DOHH2 (cell line): ENCODE measurements at regions not wholly inside any gene's neighbourhood (a gene's known extent, or its start where the extent isn't known, plus 50 kb on each side); places are given as distances from the start of the nearest gene placed in this dataset.

Source experiments
- H3F3A ChIP-seq: fragments of 200-600 bp; sonication (generic), shearing (Covaris generic); 2 replicates; pipeline ENCODE4 v1.6.0; 2016; ENCODE audit warnings: antibody characterized with exemption, mild to moderate bottlenecking; ENCODE audit not compliant: control insufficient read depth, insufficient read depth
- H3K27ac ChIP-seq: fragments of 200-600 bp; sonication (generic); 2 replicates; pipeline ENCODE4 v1.5.1; 2014; ENCODE audit warnings: low read depth, mild to moderate bottlenecking, low read length, moderate library complexity
- H3K27me3 ChIP-seq: fragments of 200-600 bp; sonication (generic); 2 replicates; pipeline ENCODE4 v1.6.1; 2014; ENCODE audit warnings: mild to moderate bottlenecking, low read length, mixed read lengths; ENCODE audit not compliant: control insufficient read depth
- H3K36me3 ChIP-seq: fragments of 200-600 bp; sonication (generic); 2 replicates; pipeline ENCODE4 v1.6.1; 2014; ENCODE audit warnings: mild to moderate bottlenecking, low read length, moderate library complexity, mixed read lengths; ENCODE audit not compliant: control insufficient read depth
- H3K4me1 ChIP-seq: fragments of 200-600 bp; sonication (generic); 2 replicates; pipeline ENCODE4 v1.6.1; 2014; ENCODE audit warnings: mild to moderate bottlenecking, low read length, mixed read lengths; ENCODE audit not compliant: control insufficient read depth
- H3K4me2 ChIP-seq: fragments of 200-600 bp; sonication (generic); 2 replicates; pipeline ENCODE4 v1.6.0; 2014; ENCODE audit warnings: mild to moderate bottlenecking, low read length, moderate library complexity
- H3K4me3 ChIP-seq: fragments of 200-600 bp; sonication (generic); 2 replicates; pipeline ENCODE4 v1.5.1; 2014; ENCODE audit warnings: mild to moderate bottlenecking, low read length, mixed read lengths
- H3K79me2 ChIP-seq: fragments of 200-600 bp; sonication (generic); 2 replicates; pipeline ENCODE4 v1.6.1; 2014; ENCODE audit warnings: mild to moderate bottlenecking, low read length, mixed read lengths; ENCODE audit not compliant: control insufficient read depth
- H3K9me2 ChIP-seq: fragments of 200-600 bp; sonication (generic); replicated peaks from 2 replicates; pipeline ENCODE4 v1.6.1; 2014; ENCODE audit warnings: mild to moderate bottlenecking, low read length, mixed read lengths; ENCODE audit not compliant: control insufficient read depth
- H3K9me3 ChIP-seq: fragments of 200-600 bp; sonication (generic); 2 replicates; pipeline ENCODE4 v1.6.1; 2014; ENCODE audit warnings: antibody characterized with exemption, low read length, mixed read lengths; ENCODE audit not compliant: control insufficient read depth, insufficient read depth
- H4K20me1 ChIP-seq: fragments of 200-600 bp; sonication (generic); 2 replicates; pipeline ENCODE4 v1.6.0; 2014; ENCODE audit warnings: low read depth, mild to moderate bottlenecking, antibody characterized with exemption, low read length, moderate library complexity; ENCODE audit not compliant: control insufficient read depth, insufficient read depth
- CTCF ChIP-seq: fragments of 200-600 bp; sonication (generic); IDR thresholded peaks from one replicate; pipeline ENCODE4 v1.5.1; 2014; ENCODE audit warnings: antibody characterized with exemption, mild to moderate bottlenecking, low read depth, low read length; ENCODE audit not compliant: poor library complexity, severe bottlenecking
- EZH2phosphoT487 ChIP-seq: fragments of 200-600 bp; sonication (generic); IDR thresholded peaks from 2 replicates; pipeline ENCODE4 v1.6.1; 2017; ENCODE audit warnings: borderline replicate concordance, mild to moderate bottlenecking, antibody characterized with exemption, low read length, moderate library complexity, mixed read lengths

GRCh38 chr2:6671913-6672312, 193.8 kb downstream of the CMPK2 start:
- no peaks in the 10 kb centered on the region for H3K27me3 ChIP-seq
- no peaks in the 10 kb centered on the region for H3K9me3 ChIP-seq
- no peak overlapping the region for H3K27ac ChIP-seq
- H3F3A ChIP-seq: no peaks in the 10 kb centered on the region
- no peaks in the 10 kb centered on the region for H4K20me1 ChIP-seq
- no peak overlapping the region for H3K4me2 ChIP-seq
- H3K79me2 ChIP-seq: no peaks in the 10 kb centered on the region
- no peak for TF ChIP-seq CTCF
- no peak for TF ChIP-seq EZH2phosphoT487
- H3K36me3 ChIP-seq: no peaks in the 10 kb centered on the region
- no peaks in the 10 kb centered on the region for H3K9me2 ChIP-seq
- H3K4me3 ChIP-seq: no peak overlapping the region
- no peaks in the 10 kb centered on the region for H3K4me1 ChIP-seq

GRCh38 chr2:6674381-6674780, 191.3 kb downstream of the CMPK2 start:
- Histone ChIP-seq H4K20me1 (no peaks in the 10 kb centered on the region), H3K79me2 (no peaks in the 10 kb centered on the region), H3K36me3 (no peaks in the 10 kb centered on the region), H3F3A (no peaks in the 10 kb centered on the region), H3K4me2 (no peak overlapping the region), H3K27ac (no peak overlapping the region), H3K4me3 (no peak overlapping the region), H3K9me2 (no peaks in the 10 kb centered on the region), H3K4me1 (no peaks in the 10 kb centered on the region), H3K27me3 (no peaks in the 10 kb centered on the region), H3K9me3 (no peaks in the 10 kb centered on the region)
- no peak for TF ChIP-seq CTCF
- TF ChIP-seq EZH2phosphoT487: no peak

GRCh38 chr2:6675791-6676190, 189.9 kb downstream of the CMPK2 start:
- Histone ChIP-seq H3K27ac (no peak overlapping the region), H3K9me3 (no peaks in the 10 kb centered on the region), H3K4me1 (no peaks in the 10 kb centered on the region), H3K79me2 (no peaks in the 10 kb centered on the region), H3K4me3 (no peak overlapping the region), H3K4me2 (no peak overlapping the region), H3K36me3 (no peaks in the 10 kb centered on the region), H3F3A (no peaks in the 10 kb centered on the region), H4K20me1 (no peaks in the 10 kb centered on the region), H3K9me2 (no peaks in the 10 kb centered on the region), H3K27me3 (no peaks in the 10 kb centered on the region)
- no peak for TF ChIP-seq EZH2phosphoT487
- TF ChIP-seq CTCF: no peak

DNA sequence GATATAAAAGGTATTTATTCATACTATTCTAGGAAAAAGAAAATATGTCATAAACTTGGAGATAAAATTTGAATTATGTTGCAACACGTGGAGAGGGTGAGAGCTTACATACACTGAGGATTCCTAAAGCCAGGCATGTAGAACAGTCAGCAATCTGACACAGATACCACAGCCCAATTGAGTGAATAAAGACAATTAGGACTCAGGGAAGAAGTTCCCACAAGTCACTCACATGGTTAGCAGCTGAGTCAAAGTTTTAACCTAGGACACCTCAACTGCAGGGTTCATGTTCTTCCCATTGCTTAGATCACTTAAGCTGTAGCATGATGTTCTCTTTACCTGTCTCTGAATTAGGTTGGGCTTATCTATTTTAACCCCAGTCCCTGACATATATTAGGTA, 189.5 kb downstream of the CMPK2 start:
- Histone ChIP-seq H3K4me3 (no peak overlapping the region), H3K27ac (no peak overlapping the region), H3K4me1 (no peaks in the 10 kb centered on the region), H3K9me2 (no peaks in the 10 kb centered on the region), H3K79me2 (no peaks in the 10 kb centered on the region), H3F3A (no peaks in the 10 kb centered on the region), H3K9me3 (no peaks in the 10 kb centered on the region), H3K27me3 (no peaks in the 10 kb centered on the region), H3K4me2 (no peak overlapping the region), H4K20me1 (no peaks in the 10 kb centered on the region), H3K36me3 (no peaks in the 10 kb centered on the region)
- TF ChIP-seq EZH2phosphoT487 (no peak), CTCF (no peak)
